ENCODE measurements at regions not wholly inside any gene's neighbourhood (a gene's known extent, or its start where the extent isn't known, plus 50 kb on each side); places are given as distances from the start of the nearest gene placed in this dataset.

DNA sequence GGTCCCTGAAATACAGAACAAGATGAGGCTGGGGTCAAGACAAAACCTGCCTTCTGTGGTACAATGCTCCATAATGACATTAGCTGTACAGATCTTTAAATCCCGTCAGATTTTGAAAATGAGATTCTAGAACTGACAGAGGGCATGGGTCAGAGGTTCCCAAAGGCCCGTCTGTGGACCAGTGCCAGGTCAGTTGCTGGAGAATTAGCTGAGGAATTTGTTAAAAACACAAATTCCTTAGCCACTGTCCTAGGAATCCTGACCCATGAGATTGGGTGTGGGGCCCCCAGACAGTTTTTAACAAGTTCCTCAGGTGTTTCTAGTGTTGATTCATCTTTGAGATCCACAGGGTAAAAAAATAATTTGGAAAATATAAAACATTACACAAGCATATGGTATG is 97.0 kb downstream of the SIPA1L2 start:
- TF ChIP-seq, protein P1, sequence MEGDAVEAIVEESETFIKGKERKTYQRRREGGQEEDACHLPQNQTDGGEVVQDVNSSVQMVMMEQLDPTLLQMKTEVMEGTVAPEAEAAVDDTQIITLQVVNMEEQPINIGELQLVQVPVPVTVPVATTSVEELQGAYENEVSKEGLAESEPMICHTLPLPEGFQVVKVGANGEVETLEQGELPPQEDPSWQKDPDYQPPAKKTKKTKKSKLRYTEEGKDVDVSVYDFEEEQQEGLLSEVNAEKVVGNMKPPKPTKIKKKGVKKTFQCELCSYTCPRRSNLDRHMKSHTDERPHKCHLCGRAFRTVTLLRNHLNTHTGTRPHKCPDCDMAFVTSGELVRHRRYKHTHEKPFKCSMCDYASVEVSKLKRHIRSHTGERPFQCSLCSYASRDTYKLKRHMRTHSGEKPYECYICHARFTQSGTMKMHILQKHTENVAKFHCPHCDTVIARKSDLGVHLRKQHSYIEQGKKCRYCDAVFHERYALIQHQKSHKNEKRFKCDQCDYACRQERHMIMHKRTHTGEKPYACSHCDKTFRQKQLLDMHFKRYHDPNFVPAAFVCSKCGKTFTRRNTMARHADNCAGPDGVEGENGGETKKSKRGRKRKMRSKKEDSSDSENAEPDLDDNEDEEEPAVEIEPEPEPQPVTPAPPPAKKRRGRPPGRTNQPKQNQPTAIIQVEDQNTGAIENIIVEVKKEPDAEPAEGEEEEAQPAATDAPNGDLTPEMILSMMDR (IDR thresholded peaks at IDR 0.05; ENCODE audit: poor library complexity, severe bottlenecking) = no peak
- TF ChIP-seq SMC3 (conservative IDR thresholded peaks at IDR 0.05; ENCODE audit: poor library complexity) (no peak), EZH2 (IDR thresholded peaks at IDR 0.05; ENCODE audit: borderline replicate concordance, insufficient read depth, low read length, poor library complexity, severe bottlenecking) (no peak), POLR2AphosphoS5 (IDR thresholded peaks at IDR 0.05) (no peak)
